Caco-2 (cell line): ENCODE measurements at regions not wholly inside any gene's neighbourhood (a gene's known extent, or its start where the extent isn't known, plus 50 kb on each side); places are given as distances from the start of the nearest gene placed in this dataset.
A peak's percentile ranks its signal among the peaks of the same experiment; 100 is the strongest.
"Not testable (repeated sequence)": the region's sequence is repeated elsewhere in the genome, so short reads cannot be mapped to it uniquely, and the experiment has no call there.

Experiments used
- BruUV-seq: library from RNA; stranded (reverse); fragments of 400-500 nt; replicated peaks from 2 replicates; lab custom pipeline; 2021; lab: Mats Ljungman, UMichigan
- CTCF ChIA-PET: fragments of 300-600 bp; sonication (Branson Sonifier 250); formaldehyde crosslinking; loops from one replicate; lab custom pipeline; 2022; ENCODE audit warnings: antibody characterized with exemption; lab: Charles Lee
- POLR2A ChIA-PET: fragments of 300-600 bp; sonication (Branson Sonifier 250); formaldehyde crosslinking; loops from one replicate; lab custom pipeline; 2022; ENCODE audit warnings: antibody characterized with exemption; lab: Charles Lee
- DNase-seq, 2 experiments: peaks; one replicate each; pipeline versions ENCODE4 v3.0.0 to v3.0.0-alpha.2; 2020 to 2022
- H3K27me3 ChIP-seq: replicated peaks from 2 replicates; pipeline ENCODE4 v1.6.0; 2011; ENCODE audit warnings: low read length; ENCODE audit not compliant: control insufficient read depth, insufficient read depth
- H3K36me3 ChIP-seq: 2 replicates; pipeline ENCODE4 v1.5.1; 2011; ENCODE audit warnings: low read length; ENCODE audit not compliant: control insufficient read depth, insufficient read depth
- H3K4me1 ChIP-seq: fragments of 250-450 bp; sonication (Bioruptor Pico); 2 replicates; pipeline ENCODE4 v1.5.1; 2020; ENCODE audit warnings: mild to moderate bottlenecking
- H3K4me3 ChIP-seq: 2 replicates; pipeline ENCODE4 v1.5.1; 2011; ENCODE audit warnings: low read depth, mild to moderate bottlenecking, control low read depth, low read length
- H3K9me3 ChIP-seq: fragments of 250-450 bp; sonication (Bioruptor Pico); 2 replicates; pipeline ENCODE4 v1.5.1; 2020; ENCODE audit warnings: mild to moderate bottlenecking, moderate library complexity
- H3K27ac Mint-ChIP-seq: one replicate; pipeline ENCODE4 v1.8.0; 2022; ENCODE audit warnings: mixed read lengths; ENCODE audit not compliant: unreplicated experiment
- H3K27me3 Mint-ChIP-seq: one replicate; pipeline ENCODE4 v1.8.0; 2022; ENCODE audit warnings: mixed read lengths; ENCODE audit not compliant: insufficient read depth, unreplicated experiment
- H3K36me3 Mint-ChIP-seq: one replicate; pipeline ENCODE4 v1.8.0; 2022; ENCODE audit warnings: mild to moderate bottlenecking, mixed read lengths; ENCODE audit not compliant: insufficient read depth, unreplicated experiment
- H3K4me1 Mint-ChIP-seq: one replicate; pipeline ENCODE4 v1.8.0; 2022; ENCODE audit warnings: low read depth, mixed read lengths; ENCODE audit not compliant: unreplicated experiment
- H3K4me3 Mint-ChIP-seq: one replicate; pipeline ENCODE4 v1.8.0; 2022; ENCODE audit warnings: mild to moderate bottlenecking, moderate library complexity, mixed read lengths; ENCODE audit not compliant: unreplicated experiment
- H3K9me3 Mint-ChIP-seq: one replicate; pipeline ENCODE4 v1.8.0; 2022; ENCODE audit warnings: mixed read lengths; ENCODE audit not compliant: unreplicated experiment
- intact Hi-C: fragments of 100-400 bp; cut with micrococcal nuclease; formaldehyde crosslinking; loops from one replicate; pipeline ENCODE4 v1.10.0; 2022; ENCODE audit not compliant: unreplicated experiment

- H3K36me3 ChIP-seq, H3K4me1 Mint-ChIP-seq, POLR2A ChIA-PET, CTCF ChIA-PET, H3K27me3 Mint-ChIP-seq, H3K9me3 Mint-ChIP-seq, H3K27me3 ChIP-seq, H3K36me3 Mint-ChIP-seq, H3K4me3 ChIP-seq, H3K4me3 Mint-ChIP-seq, H3K4me1 ChIP-seq, H3K27ac Mint-ChIP-seq, BruUV-seq, intact Hi-C loops, H3K9me3 ChIP-seq: not testable (repeated sequence)
- DNase-seq = peak in 1 of 2 experiments; percentile 4
These were observed 187.0 kb upstream of the TP53TG3D start for GRCh38 chr16:32066016-32066651.

- H3K36me3 ChIP-seq, H3K4me1 ChIP-seq, H3K9me3 Mint-ChIP-seq, H3K27ac Mint-ChIP-seq, intact Hi-C loops, CTCF ChIA-PET, BruUV-seq, H3K27me3 Mint-ChIP-seq, H3K27me3 ChIP-seq, POLR2A ChIA-PET, H3K9me3 ChIP-seq, H3K4me3 ChIP-seq, DNase-seq, H3K36me3 Mint-ChIP-seq, H3K4me3 Mint-ChIP-seq, H3K4me1 Mint-ChIP-seq: not testable (repeated sequence)
These were observed 181.5 kb upstream of the TP53TG3D start for GRCh38 chr16:32071586-32071985.

- H3K4me3 Mint-ChIP-seq, H3K27ac Mint-ChIP-seq, H3K36me3 Mint-ChIP-seq, H3K36me3 ChIP-seq, H3K27me3 Mint-ChIP-seq, intact Hi-C loops, H3K9me3 ChIP-seq, BruUV-seq, H3K4me1 ChIP-seq, POLR2A ChIA-PET, DNase-seq, CTCF ChIA-PET, H3K4me3 ChIP-seq, H3K9me3 Mint-ChIP-seq, H3K4me1 Mint-ChIP-seq, H3K27me3 ChIP-seq: not testable (repeated sequence)
These were observed 169.2 kb upstream of the TP53TG3D start for GRCh38 chr16:32083891-32084290.

GRCh38 chr16:32084656-32085401 lies 168.3 kb upstream of the TP53TG3D start:
- H3K27ac Mint-ChIP-seq, H3K4me1 Mint-ChIP-seq, H3K4me3 ChIP-seq, H3K9me3 ChIP-seq, H3K9me3 Mint-ChIP-seq, intact Hi-C loops, H3K4me1 ChIP-seq, H3K27me3 Mint-ChIP-seq, POLR2A ChIA-PET, CTCF ChIA-PET, H3K4me3 Mint-ChIP-seq, H3K27me3 ChIP-seq, H3K36me3 Mint-ChIP-seq, H3K36me3 ChIP-seq, BruUV-seq, DNase-seq: not testable (repeated sequence)

DNA sequence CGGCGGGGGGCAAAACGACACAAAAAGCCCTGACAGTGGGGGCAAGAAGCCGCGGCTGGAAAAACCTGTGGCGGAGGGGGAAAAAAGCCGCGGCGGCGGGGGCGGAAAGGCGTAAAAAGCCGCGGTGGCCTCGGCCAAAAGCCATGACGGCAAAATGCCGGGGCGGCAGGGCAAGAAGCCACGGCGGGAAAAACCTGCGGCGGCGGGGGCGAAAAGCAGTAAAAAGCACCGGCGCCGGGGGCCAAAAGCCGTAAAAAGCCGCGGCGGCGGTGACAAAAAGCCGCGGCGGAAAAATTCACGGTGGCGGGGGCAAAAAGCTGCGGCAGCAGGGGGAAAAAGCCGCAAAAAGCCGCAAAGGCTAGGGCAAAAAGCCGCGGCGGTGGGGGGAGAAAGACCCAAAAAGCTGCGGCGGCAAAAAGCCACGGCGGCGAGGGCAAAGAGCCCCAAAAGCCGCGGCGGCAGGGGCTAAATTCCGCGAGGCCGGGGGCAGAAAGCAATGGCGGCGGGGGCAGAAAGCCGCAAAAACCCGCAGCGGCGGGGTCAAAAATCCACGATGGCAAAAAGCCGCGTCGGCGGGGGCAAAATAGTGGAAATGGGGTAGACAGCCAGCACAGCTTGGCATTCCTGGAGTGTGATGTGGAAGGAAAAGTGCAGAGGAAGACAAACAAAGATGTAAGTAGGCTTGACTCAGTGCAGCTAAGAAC lies 167.5 kb upstream of the TP53TG3D start:
- H3K4me1 ChIP-seq, H3K4me1 Mint-ChIP-seq, H3K4me3 Mint-ChIP-seq, H3K36me3 Mint-ChIP-seq, POLR2A ChIA-PET, DNase-seq, CTCF ChIA-PET, BruUV-seq, intact Hi-C loops, H3K9me3 ChIP-seq, H3K4me3 ChIP-seq, H3K9me3 Mint-ChIP-seq, H3K27me3 ChIP-seq, H3K27me3 Mint-ChIP-seq, H3K36me3 ChIP-seq, H3K27ac Mint-ChIP-seq: not testable (repeated sequence)

GRCh38 chr16:32115562-32115961 lies 137.5 kb upstream of the TP53TG3D start:
- H3K4me3 ChIP-seq = peak overlapping the region; percentile 40
- H3K9me3 Mint-ChIP-seq, DNase-seq, H3K27me3 Mint-ChIP-seq, H3K27me3 ChIP-seq, H3K36me3 ChIP-seq, H3K27ac Mint-ChIP-seq, H3K36me3 Mint-ChIP-seq, H3K4me3 Mint-ChIP-seq, BruUV-seq, H3K4me1 Mint-ChIP-seq, H3K9me3 ChIP-seq, POLR2A ChIA-PET, intact Hi-C loops, H3K4me1 ChIP-seq: not testable (repeated sequence)
- CTCF ChIA-PET = interaction anchor here (0.6 kb wide), 1 partner anchor 407 kb away, joined by 4 read pairs; no protein-coding TSS in a partner anchor
